ENCODE measurements at regions not wholly inside any gene's neighbourhood (a gene's known extent, or its start where the extent isn't known, plus 50 kb on each side); places are given as distances from the start of the nearest gene placed in this dataset.
A peak's percentile ranks its signal among the peaks of the same experiment; 100 is the strongest.

- no peak for DNase-seq (ENCODE audit: low spot score)
These were observed 168.5 kb upstream of the GLI2 start for GRCh38 chr2:120567128-120567527.

DNA sequence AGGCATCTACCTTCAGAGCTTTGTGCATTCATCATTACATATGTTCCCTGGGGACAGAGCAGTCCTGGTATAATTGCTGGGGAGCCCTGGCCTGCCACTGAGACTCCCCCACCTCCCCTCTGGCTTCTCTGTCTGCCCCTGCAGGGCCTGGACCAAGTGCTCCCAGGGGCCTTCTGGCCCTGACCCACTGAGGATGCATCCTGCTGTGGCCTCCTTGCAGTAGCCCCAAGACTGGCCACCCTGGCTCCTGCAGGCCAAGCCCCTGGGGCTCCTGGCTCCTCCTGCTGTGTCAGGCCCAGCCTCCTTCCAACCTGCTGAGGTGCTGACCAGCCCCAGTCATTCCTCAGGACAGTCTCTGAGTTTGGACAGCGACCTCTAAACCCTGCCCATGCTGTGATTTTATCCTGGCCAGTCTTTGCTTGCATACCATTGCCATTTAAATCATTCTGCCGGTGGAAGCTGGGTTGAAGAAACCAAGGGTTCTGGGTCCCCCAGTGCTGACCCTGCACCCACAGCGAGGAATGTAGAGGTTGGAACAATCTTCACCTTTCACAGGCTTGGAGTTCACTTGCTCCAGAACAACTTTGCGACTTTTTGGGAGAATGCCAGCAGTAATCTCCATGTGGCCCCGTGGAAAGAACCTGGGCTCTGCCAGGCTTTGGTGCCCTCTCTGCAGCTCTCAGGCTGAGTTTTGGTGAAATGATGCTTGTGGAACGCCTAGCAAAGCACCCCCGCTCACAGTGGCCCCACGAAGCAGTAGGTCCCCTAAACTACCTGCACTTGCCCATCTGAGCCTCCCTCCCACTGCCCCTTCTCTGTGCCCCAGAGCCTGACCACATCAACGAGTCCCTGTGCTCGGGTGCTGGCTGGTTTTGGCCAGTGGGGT lies 167.3 kb upstream of the GLI2 start:
- DNase-seq (ENCODE audit: low spot score), result no peak

- DNase-seq (ENCODE audit: low spot score), result no peak
These were observed 166.7 kb upstream of the GLI2 start for GRCh38 chr2:120568975-120569268.

DNA sequence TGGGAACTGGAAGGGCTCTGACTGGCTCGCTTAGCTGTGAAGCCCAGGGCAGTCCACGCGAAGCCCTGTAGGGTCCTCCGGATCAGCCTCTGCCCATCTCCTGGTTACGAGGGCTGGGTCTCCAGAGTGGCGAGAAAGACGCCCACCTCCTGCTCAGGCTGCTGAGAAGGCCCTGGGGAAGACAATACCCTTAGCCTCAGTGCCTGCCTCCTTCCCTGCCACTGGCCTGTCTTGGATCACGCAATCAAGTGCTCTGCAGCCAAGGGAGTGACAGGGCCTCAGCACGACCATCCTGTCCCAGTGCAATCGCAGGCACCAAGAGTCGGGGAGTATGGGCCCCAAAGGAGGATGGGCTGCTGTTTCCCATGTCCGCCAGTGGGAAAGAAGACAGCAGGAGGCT lies 165.7 kb upstream of the GLI2 start:
- no peak for DNase-seq (ENCODE audit: low spot score)

DNA sequence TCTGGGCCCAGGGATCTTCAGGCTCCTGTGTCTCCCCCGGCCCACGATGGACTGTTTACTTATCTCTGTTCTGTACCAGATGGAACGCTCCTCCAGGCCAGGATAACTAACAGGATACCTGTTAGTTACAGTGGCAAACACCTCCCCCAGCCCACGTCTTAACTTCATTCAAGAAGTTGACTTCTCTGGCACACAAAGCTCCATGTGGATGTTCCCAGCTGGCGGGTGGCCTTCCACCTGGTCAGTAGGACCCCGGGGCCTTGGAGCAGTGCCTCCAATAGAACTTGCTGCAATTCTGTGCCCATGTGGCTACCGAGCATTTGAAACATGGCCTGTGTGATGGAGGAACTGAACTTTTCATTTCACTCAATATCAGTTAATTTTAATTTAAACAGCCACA lies 165.1 kb upstream of the GLI2 start:
- DNase-seq (ENCODE audit: low spot score), result no peak

GRCh38 chr2:120571015-120571728 lies 164.5 kb upstream of the GLI2 start:
- no peak for DNase-seq (ENCODE audit: low spot score)

DNA sequence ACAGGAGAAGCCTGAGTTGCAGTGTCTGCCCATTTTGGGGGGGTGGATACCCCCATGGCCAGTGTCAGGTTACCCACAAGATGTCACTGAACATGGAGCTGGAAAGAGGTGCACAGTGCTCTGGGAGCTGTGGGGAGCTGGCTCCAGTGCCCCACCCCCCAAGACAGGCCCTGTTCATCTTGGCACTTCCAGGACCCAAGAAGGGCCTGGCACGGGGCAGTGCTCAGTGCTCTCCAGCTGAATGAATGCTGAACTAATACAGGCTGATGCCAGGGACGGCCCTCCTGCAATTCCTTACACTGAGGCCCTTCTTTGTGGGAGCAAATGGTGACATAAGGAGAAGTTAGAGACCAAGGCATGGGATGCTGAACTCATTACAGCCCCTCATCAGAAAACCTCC lies 163.4 kb upstream of the GLI2 start:
- no peak for DNase-seq (ENCODE audit: low spot score)

- DNase-seq (ENCODE audit: low spot score), result no peak
These were observed 161.0 kb upstream of the GLI2 start for GRCh38 chr2:120574620-120575019.

- DNase-seq (ENCODE audit: low spot score), result no peak
These were observed 159.7 kb upstream of the GLI2 start for GRCh38 chr2:120575966-120576365.

GRCh38 chr2:120576509-120577474 lies 158.9 kb upstream of the GLI2 start:
- DNase-seq (ENCODE audit: low spot score), result peak; percentile 90

DNA sequence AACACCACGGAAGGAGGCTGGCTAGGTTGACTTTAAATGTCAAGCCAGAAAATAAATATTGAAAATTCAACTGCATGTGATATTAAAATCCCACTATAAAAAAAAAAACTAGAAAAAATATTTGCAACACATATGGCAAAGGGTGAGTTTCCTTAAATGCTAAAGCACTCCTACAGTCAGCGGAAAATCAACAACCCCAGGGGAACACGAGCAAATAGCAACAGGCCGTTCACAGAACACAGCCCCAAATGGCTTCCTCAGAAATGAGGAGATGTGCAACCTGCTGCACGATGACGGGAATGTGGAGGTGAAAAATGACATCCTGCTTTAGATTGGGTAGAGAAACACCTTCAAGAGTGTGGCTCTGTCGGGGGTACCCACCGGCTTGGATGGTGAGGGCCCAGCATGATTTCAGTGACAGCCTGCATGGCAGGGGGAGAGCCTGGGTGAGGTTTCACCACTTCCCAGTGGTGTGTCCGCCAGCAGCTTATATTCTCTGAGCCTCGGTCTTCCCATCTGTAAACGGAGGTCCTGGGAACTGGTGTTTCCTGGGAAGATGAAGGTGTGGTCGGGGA lies 157.9 kb upstream of the GLI2 start:
- DNase-seq (ENCODE audit: low spot score), result no peak

DNA sequence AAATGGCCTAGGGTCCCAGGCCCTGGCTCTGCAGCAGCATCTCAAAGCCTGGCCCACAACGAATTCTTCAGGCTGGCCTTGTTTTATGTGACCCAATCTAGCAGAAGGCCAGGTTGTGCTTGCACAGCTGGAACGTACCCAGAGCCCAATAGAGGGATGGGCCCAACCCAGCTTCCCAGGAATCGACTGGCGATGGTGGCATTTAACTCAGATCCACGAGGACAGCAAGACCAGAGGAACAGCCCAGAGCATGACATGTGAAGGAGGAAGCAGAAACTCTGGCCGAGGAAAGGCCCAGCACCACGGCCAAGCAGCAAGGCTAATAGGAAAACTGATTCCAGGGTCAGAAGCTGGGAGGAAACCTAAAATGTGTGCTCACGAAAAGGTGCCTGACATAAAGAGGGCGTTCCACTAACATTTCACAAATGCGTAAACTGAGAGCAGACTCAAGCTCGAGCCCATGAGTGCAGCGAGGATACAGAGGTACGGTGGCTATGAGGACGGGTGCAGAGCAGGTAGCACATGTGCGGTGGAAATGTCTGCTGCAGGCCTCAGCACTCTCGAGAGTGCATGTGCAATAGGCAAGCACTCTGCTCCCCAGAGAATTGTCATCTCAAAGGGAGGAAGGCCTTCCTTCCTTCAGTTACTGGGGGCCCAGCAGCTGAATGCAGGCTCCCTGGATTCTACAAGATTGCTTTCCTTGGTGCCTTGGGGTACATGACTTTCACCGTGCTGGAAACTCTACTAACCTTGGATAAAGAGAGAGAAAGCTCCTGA lies 156.9 kb upstream of the GLI2 start:
- DNase-seq (ENCODE audit: low spot score), result no peak

DNA sequence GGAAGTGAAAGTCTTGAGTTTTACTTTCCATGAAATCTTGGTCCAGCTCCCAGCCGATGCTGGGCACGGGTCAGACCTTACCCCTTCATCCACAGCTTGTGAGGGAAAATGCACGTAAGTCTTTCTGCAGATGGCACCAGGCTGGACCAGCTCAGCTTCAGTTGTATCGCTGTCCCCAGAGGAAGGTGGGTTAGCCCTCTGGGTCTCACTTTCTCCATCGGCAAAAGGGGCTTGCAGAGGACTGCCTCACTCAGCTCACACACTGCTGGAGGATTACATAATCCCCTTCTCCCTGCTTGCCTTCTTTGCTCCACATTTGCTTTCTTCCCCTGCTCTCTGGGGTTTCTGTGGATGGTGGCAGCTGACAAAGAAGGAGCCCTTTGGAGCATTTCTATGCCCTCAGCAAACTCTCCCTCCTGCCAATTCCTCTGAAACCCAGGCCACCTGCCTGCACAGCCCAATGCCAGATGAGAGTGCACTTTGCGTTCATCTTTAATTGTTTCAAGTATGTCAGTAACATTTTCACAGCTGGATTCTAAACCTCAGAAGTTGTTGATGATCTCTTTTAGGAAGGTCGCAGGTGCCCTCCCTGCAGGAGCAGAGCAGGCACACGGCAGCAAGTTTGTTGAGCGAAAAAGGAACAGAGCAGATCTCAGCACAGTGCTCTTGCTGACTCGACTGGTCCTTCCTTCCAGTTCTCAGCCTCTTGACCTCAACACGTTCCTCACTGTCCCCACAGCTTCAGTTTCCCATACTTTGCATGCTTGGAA lies 155.6 kb upstream of the GLI2 start:
- DNase-seq (ENCODE audit: low spot score), result no peak

- no peak for DNase-seq (ENCODE audit: low spot score)
These were observed 155.0 kb upstream of the GLI2 start for GRCh38 chr2:120580709-120581108.

- DNase-seq (ENCODE audit: low spot score), result no peak
These were observed 152.5 kb upstream of the GLI2 start for GRCh38 chr2:120583121-120583520.

DNA sequence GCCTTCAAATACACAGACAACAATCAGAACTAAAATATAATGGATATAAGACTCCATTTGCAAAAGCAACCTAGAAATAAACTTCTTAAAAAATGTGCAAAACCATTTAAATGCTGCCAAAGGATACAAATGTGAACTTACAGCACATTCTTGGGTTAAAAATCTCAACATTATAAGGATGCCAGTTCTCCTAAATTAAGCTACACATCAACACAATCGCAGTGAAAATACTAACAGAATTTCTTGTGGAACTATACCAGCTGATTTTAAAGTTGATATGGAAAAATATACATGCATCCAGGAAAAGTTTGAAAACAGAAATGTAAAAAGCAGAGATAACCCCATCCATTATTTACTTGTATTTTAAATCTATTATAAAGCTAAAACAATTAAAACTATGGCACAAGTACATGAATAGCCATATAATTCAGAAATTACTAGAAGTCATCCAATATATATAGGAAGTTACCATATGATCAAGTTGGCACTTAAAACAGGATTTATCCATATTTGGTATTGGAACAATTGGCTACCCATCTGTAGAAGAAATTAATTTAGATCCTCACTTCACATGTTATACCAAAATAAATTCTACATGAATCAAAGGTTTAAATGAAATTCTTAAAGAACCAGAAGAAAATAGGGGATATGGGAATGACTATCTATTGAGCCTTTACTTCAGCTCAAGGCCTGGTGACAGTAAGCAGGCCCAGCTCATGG lies 151.7 kb upstream of the GLI2 start:
- DNase-seq (ENCODE audit: low spot score), result no peak

DNA sequence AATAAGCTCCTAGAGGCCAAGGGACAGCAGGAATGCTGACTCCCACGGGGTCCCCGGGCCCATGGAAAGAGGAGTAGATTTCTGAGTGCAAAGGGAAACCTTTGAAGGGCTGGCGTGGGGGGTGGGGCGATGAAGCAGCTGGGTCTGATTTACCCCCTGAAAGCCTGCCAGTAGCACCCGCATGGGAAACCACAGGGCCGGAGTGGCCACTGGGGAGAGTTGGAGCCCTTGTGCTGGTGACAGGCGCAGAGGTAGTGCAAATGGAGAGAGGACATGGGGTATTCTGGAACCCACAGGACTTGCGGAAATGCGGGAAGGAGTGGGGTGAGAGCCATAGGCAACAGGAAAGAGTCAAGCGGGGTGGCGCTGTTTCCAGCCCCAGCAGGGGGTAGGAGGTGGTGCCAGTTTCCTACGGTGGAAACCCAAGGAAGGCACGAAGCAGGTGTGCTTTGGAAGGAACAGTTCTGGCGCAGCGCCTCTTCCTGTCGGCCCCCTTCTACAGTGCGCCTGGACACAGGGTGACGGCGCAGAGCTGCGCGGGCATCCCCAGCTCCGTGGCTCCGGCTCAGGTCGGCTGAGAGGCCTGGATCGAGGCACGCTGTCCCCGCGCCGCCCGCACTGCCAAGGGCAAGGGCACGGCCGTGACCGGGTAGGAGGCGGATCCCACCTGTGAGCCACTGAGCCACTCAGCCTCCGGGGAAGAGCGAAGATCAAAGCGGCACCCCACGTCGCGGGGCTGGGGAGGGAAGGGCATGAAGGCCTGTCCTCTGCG lies 149.0 kb upstream of the GLI2 start:
- DNase-seq (ENCODE audit: low spot score), result no peak

- DNase-seq (ENCODE audit: low spot score), result no peak
These were observed 148.2 kb upstream of the GLI2 start for GRCh38 chr2:120587279-120587996.

DNA sequence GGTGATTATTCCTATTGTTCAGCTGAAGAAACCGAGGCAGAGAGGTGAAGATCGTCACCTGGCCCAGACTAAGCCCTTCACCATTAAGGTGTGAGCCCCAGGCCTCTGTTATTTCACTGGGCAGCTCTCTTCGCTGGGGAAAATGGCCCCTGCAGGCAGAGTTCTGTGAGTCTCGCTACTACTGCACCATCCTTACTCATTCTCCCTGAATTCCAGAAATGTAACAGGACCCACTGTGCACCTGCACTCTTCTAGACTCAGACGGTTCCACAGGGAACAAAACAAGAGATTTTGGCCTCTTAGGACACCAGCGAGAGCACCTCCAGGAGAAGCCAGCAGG lies 147.7 kb upstream of the GLI2 start:
- no peak for DNase-seq (ENCODE audit: low spot score)
